Neutrophil (primary cell): ENCODE measurements at regions not wholly inside any gene's neighbourhood (a gene's known extent, or its start where the extent isn't known, plus 50 kb on each side); places are given as distances from the start of the nearest gene placed in this dataset.

Experiments
- H3K27ac ChIP-seq: fragments of 200-600 bp; sonication (generic); 2 replicates; pipeline ENCODE4 v1.5.1; 2016; ENCODE audit warnings: mild to moderate bottlenecking, moderate library complexity
- H3K27me3 ChIP-seq: fragments of 200-600 bp; sonication (generic); 2 replicates; pipeline ENCODE4 v1.6.0; 2016; ENCODE audit warnings: mild to moderate bottlenecking
- H3K36me3 ChIP-seq: fragments of 200-600 bp; sonication (generic); 2 replicates; pipeline ENCODE4 v1.5.1; 2017
- H3K4me1 ChIP-seq, 2 experiments: fragments of 200-600 bp in 1 of 2; sonication (generic) in 1 of 2; 1 replicate in 1 of 2; 2 replicates in 1 of 2; pipeline versions ENCODE4 v1.5.1 to v1.6.1; 2013 to 2016; ENCODE audit warnings: low read depth in 1 of 2, low read length in 1 of 2, mild to moderate bottlenecking in 1 of 2, moderate library complexity in 1 of 2; ENCODE audit not compliant: control insufficient read depth in 1 of 2, insufficient read depth in 1 of 2
- H3K4me3 ChIP-seq, 2 experiments: fragments of 200-600 bp in 1 of 2; sonication (generic) in 1 of 2; 1 replicate in 1 of 2; 2 replicates in 1 of 2; pipeline ENCODE4 v1.5.1; 2013 to 2016; ENCODE audit warnings: low read depth in 1 of 2, low read length in 1 of 2, mild to moderate bottlenecking in 1 of 2, moderate library complexity in 1 of 2
- H3K9me3 ChIP-seq: fragments of 200-600 bp; sonication (generic); 2 replicates; pipeline ENCODE4 v1.5.1; 2016
- TF ChIP-seq, protein P1 (sequence below): fragments of 200-600 bp; sonication (generic); IDR thresholded peaks from 2 replicates; pipeline ENCODE4 v1.5.1; 2016; ENCODE audit warnings: antibody characterized with exemption

DNA sequence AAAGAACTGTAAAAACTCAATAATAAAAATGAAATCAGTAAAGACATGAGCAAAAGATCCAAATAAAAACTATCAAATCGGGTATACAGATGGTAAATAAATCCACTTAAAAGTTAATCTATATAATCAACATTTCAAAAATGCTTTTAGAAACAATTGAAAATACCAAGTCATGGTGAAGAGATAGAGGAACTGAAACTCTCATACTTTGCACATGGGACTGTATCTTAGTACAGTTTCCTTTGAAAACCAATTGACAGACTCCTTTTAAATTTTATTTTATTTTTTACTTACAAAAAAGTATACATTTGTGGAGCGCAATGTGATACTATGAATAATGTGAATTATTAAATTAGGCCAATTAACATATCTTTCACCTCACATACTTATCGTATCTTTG, 98.6 kb upstream of the FAR2 start:
- TF ChIP-seq, protein P1, sequence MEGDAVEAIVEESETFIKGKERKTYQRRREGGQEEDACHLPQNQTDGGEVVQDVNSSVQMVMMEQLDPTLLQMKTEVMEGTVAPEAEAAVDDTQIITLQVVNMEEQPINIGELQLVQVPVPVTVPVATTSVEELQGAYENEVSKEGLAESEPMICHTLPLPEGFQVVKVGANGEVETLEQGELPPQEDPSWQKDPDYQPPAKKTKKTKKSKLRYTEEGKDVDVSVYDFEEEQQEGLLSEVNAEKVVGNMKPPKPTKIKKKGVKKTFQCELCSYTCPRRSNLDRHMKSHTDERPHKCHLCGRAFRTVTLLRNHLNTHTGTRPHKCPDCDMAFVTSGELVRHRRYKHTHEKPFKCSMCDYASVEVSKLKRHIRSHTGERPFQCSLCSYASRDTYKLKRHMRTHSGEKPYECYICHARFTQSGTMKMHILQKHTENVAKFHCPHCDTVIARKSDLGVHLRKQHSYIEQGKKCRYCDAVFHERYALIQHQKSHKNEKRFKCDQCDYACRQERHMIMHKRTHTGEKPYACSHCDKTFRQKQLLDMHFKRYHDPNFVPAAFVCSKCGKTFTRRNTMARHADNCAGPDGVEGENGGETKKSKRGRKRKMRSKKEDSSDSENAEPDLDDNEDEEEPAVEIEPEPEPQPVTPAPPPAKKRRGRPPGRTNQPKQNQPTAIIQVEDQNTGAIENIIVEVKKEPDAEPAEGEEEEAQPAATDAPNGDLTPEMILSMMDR, result no peak
- Histone ChIP-seq H3K36me3 (no peaks in the 10 kb centered on the region), H3K27me3 (no peaks in the 10 kb centered on the region), H3K9me3 (no peaks in the 10 kb centered on the region), H3K4me3 (no peak overlapping the region), H3K27ac (no peak overlapping the region), H3K4me1 (no peaks in the 10 kb centered on the region)

DNA sequence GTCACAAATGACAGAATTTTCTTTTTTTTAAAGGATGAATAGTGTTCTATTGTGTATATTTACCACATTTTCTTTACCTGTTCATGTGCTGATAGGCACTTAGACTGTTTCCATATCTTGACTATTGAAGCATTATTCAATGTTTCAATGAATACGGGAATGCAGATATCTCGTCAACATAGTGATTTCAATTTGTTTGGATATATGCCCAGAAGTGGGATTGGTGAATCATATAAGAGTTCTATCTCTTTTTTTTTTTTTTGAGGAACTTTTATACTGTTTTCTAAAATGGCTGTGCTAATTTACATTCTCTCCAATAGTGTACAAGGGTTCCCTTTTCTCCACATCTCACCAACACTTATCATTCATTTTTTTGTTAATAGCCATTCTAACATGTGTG, 97.9 kb upstream of the FAR2 start:
- TF ChIP-seq, protein P1, result no peak
- Histone ChIP-seq H3K4me1 (no peaks in the 10 kb centered on the region), H3K36me3 (no peaks in the 10 kb centered on the region), H3K4me3 (no peak overlapping the region), H3K9me3 (no peaks in the 10 kb centered on the region), H3K27ac (no peak overlapping the region), H3K27me3 (no peaks in the 10 kb centered on the region)

DNA sequence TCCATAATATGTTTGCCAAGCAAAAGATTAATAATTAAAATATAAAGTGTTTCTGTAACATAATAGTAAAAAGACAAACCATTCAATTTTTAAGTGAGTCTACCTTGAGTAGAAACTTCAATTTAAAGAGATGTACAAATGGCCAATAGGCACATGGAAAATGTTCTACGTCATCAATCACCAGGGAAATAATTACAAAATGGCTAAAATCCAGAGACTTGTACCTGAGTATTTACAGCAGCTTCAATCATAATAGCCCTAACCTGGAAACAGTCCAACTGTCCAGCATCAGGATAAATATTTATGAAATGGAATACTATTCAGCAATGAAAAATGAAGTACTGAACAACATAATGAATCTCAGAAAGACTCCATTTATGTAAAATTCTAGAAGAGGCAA, 95.5 kb upstream of the FAR2 start:
- Histone ChIP-seq H3K9me3 (no peaks in the 10 kb centered on the region), H3K4me3 (no peak overlapping the region), H3K36me3 (no peaks in the 10 kb centered on the region), H3K27me3 (no peaks in the 10 kb centered on the region), H3K27ac (no peak overlapping the region), H3K4me1 (no peaks in the 10 kb centered on the region)
- TF ChIP-seq, protein P1, result no peak

DNA sequence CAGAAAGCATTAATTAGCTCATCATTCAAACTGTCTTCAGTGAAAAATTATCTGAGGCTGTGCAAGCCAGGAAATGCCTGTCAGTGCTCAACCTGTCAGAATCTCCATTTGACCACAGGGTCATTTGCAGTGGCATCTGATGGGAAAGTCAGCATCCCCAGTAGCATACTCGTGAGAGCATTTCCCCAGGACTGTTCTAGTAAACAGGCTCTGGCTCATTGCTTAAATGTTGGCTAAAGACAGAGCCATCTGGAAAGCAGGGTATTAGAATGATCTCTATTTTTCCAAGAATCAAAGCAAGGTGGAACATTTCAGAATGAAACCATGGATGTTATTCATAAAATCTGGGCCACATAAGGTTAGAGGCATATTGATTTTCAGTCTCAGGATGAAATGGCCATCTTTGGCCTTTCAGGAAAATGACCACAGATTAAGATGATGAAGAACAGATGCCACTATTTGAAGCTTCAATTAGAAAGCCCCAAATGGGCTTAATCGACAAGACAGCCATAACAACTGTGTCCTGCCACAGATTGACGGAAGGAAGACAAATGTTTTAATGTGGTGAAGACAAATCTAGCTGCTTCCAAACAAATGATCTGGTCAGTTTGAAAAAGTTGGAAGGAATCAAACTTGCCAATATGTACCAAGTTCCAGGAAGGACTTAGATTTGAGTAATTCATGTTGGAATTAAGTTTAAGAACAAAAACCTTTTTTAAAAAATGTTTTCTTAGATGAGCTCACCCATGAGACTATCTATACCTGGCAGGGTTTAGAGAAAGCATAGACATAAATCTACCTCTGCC, 94.0 kb upstream of the FAR2 start:
- TF ChIP-seq, protein P1, result no peak
- no peaks in the 10 kb centered on the region for H3K36me3 ChIP-seq
- H3K4me3 ChIP-seq, result no peak overlapping the region
- H3K4me1 ChIP-seq, result no peaks in the 10 kb centered on the region
- no peaks in the 10 kb centered on the region for H3K9me3 ChIP-seq
- no peaks in the 10 kb centered on the region for H3K27me3 ChIP-seq
- H3K27ac ChIP-seq, result no peak overlapping the region

DNA sequence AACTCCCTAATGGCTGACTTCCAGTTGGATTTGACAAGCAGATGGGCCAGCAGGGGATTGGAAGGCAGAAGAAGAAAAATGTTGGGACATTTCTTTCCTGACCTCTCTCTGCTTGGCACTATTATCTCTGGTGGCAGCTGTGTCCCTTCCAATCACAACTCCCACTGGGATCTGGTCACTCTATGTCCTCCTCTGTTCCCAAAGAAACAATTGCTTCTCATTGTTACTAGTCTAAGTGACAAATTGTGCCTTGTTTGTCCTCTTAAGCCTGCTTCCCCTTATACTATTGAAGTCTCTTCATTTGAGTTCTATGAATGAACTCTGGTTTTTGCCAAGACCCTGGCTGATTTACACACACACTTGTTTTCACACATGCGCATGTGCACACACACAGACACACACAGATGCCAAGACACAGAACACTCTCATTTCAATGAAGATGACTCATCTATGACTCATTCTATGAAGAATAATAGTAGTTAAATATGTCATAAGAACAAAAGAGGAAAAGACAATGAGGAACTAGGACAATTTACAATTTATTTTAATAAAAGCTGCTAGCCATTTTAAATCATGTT, 83.0 kb upstream of the FAR2 start:
- H3K27ac ChIP-seq, result peak overlapping the region; percentile 35
- no peaks in the 10 kb centered on the region for H3K9me3 ChIP-seq
- TF ChIP-seq, protein P1, result no peak
- no peaks in the 10 kb centered on the region for H3K36me3 ChIP-seq
- H3K4me1 ChIP-seq, result peaks cover 17 to 22% of the 10 kb centered on the region in 2 experiments
- H3K4me3 ChIP-seq, result no peak overlapping the region
- no peaks in the 10 kb centered on the region for H3K27me3 ChIP-seq
